Activated CD8-positive, alpha-beta memory T cell treated with anti-CD3 and anti-CD28 coated beads for 36 hours (primary cell): ENCODE measurements at regions not wholly inside any gene's neighbourhood (a gene's known extent, or its start where the extent isn't known, plus 50 kb on each side); places are given as distances from the start of the nearest gene placed in this dataset.

Source experiments
- CTCF ChIA-PET: fragments of 350-600 bp; sonication (Branson Sonifier 250); formaldehyde crosslinking; loops from one replicate; lab custom pipeline; 2021; ENCODE audit warnings: antibody characterized with exemption; lab: Charles Lee
- POLR2A ChIA-PET: fragments of 350-600 bp; sonication (Branson Sonifier 250); formaldehyde crosslinking; loops from one replicate; lab custom pipeline; 2021; ENCODE audit warnings: antibody characterized with exemption; lab: Charles Lee

DNA sequence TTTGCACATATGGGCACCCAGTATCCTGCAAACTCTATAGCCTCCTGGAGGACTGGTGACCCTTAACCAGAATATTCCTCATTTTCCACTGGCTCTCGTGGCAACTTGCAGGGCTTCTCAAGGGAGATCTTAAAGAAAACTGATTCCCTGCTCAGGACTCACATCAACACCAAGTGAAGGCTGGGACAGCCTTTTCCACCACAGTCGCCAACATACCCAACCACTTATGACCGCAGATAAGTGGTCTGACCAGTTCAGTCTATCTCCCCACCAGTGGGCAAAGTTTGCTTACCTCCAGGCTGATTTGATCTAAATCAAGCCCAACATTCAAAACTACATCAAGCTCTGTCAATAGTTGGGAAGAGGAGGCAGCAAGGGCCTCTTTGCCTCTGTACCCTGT, 289.3 kb upstream of the GATB start:
- ChIA-PET CTCF (no interaction called here), POLR2A (no interaction called here)

DNA sequence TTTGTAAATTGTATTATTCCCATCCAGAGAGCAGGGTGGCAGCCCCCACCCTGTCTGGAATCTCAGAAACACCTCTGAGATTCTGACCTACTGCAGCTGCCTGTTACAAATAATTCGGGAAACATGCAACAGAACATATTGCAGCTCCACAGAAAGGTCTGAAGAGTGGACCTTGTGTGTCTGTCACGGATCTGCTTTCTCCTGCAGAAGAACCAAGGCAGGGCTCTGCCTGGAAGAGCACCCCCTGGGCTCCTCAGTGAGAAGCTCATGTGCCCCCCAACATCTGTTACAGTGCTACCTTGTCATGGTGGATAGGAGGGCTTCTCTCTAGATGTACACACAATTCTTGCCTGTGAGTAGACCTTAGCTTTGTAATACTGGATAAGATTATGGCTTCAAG, 286.6 kb upstream of the GATB start:
- ChIA-PET CTCF (interaction anchor here (1.5 kb wide), 1 partner anchor 12 kb away, joined by 3 read pairs; no protein-coding TSS in a partner anchor), POLR2A (no interaction called here)

- CTCF ChIA-PET = no interaction called here
- POLR2A ChIA-PET = no interaction called here
Measured at GRCh38 chr4:152045807-152046571, 285.2 kb upstream of the GATB start.

- POLR2A ChIA-PET = no interaction called here
Measured at GRCh38 chr4:152045449-152045806, 284.6 kb upstream of the GATB start.

DNA sequence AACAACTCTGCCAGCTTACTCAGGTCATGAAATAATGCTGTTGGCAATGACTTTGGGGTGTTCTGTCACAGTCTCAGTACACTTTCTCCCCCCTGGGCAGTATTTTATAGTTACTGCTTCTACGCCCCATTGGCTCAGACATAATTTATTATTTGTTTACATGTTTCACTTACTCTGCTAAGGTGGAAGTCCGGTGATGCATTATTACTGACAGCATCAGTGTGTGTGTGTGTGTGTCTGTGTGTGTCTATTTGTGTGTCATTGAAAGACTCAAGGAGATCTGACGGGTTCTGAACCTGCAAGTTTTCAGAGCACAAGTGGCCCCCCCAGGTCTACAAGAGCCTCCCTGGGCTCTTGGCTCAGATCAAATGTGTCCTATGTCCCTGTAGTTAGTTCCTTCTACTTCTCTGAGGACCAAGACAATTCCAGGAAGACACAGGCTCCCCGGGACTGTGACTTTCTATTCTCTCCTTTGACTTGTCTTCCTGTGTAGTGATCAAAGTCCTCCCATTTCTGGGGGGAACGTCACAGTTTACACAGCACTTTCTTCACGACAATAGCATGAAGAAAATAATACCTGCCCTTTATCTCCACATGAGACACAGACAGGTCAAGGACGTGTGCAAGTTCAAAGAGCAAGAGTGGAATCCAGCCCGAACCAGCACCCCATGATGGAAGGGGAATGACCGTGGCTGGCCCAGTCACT, 283.7 kb upstream of the GATB start:
- CTCF ChIA-PET = no interaction called here

More at GRCh38 chr4:152045449-152045806, 284.6 kb upstream of the GATB start:
- CTCF ChIA-PET = no interaction called here

GRCh38 chr4:152041295-152041694, 280.5 kb upstream of the GATB start:
- CTCF ChIA-PET = no interaction called here
- POLR2A ChIA-PET = no interaction called here

More for the DNA sequence above, 283.7 kb upstream of the GATB start:
- POLR2A ChIA-PET = no interaction called here

DNA sequence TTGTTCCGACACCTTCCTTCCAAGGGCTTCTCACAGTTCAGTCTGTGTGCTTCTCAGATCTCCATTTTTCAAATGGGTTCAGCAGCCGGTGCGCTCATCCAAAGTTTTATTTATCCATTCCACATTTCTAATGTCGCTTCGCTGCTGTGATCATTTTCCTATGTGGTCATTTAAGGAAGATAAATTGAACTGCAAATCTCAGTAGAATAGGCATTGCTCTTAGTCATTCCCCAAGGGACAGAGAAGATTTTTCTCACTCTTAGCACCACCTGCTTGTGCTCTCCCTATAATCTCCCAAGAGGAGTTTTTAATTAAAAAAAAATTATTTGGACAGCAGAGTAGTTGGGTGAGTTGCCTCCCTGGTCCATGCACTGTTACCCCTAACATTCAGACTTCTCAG, 278.9 kb upstream of the GATB start:
- ChIA-PET POLR2A (no interaction called here), CTCF (no interaction called here)

- ChIA-PET POLR2A (no interaction called here), CTCF (no interaction called here)
Measured at GRCh38 chr4:152039023-152039481, 278.2 kb upstream of the GATB start.

GRCh38 chr4:152038238-152038637, 277.4 kb upstream of the GATB start:
- ChIA-PET POLR2A (no interaction called here), CTCF (interaction anchor here (0.7 kb wide), 1 partner anchor 9 kb away, joined by 3 read pairs; no protein-coding TSS in a partner anchor)

DNA sequence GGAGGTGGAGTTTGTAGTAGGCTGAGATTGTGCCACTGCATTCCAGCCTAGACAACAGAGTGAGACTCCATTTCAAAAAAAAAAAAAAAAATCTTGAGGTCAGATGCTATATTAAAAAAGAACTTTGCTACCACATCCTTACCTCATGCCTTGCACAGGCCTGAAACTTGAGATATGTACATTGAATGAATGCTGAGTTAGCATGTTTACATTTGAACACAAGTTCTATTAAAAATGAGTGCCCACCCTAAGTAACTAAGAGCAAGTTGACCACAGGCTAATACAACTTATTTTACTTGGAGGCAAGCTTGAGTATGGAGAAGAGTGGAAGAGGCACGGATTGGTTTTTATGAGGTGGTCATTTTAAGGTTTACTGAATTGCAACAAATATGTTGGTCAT, 276.6 kb upstream of the GATB start:
- POLR2A ChIA-PET = no interaction called here
- CTCF ChIA-PET = interaction anchor here (0.6 kb wide), 1 partner anchor 9 kb away, joined by 3 read pairs; no protein-coding TSS in a partner anchor

DNA sequence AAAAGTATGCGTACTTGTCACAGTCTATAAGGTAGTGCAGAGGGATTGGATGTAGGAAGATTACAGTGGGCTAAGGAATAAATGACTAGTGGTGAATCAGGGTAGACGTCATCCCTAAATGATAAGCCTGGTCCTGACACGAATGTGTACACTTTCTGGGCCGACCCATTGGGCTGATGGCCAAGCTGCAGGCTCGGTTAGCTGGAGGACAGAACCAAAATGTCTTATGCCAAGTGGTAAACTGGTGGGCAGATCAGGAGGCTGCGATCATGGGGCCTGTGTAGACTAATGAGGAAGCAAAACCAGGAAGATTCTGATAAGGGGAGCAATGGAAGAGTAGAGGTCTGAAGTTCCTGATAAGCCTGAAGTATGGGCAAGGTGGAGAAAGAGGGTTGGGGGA, 272.8 kb upstream of the GATB start:
- POLR2A ChIA-PET = no interaction called here
- CTCF ChIA-PET = no interaction called here

DNA sequence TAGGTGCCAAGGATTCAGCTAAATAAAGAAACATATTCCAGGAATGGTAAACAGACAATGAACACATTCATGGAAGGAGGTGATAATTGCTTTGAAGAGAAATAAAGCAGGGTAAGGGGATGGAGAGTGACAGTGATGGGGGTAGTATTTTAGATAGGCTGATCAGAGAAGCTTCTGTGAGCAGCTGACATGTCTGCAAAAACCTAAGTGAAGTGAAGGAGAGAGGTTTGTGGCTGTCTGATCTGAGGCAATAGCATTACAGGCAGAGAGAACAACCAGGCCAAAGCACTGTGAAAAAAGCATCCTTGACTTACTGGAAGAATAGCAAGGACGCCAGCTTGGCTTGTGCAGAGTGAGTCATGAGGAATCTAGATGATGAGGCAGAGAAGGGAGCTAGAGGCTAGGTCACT, 271.9 kb upstream of the GATB start:
- ChIA-PET CTCF (interaction anchor here (1.2 kb wide), 1 partner anchor 12 kb away, joined by 3 read pairs; no protein-coding TSS in a partner anchor), POLR2A (no interaction called here)

DNA sequence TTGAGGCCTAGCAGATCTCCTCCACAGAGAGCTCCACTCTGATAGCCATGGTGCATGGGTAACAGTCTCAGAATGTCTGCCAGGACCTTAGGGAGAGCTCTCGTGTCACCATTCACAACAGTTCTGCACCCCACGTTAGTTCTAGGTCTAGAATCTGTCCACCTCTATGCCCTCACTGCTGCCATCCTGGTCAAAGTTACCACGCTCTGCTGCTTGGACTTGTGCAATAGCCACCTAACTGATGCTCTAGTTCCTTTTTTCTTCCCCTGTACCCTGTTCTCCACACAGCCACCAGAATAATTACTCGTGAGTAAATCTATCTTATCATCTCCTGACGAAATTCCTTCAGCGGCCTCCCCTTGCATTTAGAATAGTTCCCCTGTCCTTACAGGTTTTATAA, 268.8 kb upstream of the GATB start:
- ChIA-PET CTCF (no interaction called here), POLR2A (no interaction called here)

- CTCF ChIA-PET = interaction anchor here (0.7 kb wide), 1 partner anchor 9 kb away, joined by 3 read pairs; no protein-coding TSS in a partner anchor
- POLR2A ChIA-PET = no interaction called here
Measured at GRCh38 chr4:152028131-152028530, 267.3 kb upstream of the GATB start.

DNA sequence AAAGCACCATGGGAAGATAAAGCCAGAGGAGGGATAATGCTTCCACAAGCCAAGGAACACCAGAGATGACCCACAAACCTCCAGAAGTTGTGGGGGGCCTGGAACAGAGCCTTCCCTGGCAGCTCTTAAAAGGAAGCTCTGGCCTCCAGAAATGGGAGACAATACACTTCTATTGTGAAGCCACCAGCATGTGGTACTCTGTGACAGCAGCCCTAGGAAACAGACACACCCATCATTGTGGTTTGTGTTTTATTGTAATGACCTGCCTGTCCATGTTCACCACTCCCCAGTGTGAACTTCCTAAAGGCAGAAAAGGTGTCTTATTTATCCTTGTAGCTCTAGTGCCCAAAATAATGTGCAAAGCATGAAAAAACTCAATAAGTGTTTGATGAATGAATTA, 264.1 kb upstream of the GATB start:
- ChIA-PET POLR2A (no interaction called here), CTCF (no interaction called here)

DNA sequence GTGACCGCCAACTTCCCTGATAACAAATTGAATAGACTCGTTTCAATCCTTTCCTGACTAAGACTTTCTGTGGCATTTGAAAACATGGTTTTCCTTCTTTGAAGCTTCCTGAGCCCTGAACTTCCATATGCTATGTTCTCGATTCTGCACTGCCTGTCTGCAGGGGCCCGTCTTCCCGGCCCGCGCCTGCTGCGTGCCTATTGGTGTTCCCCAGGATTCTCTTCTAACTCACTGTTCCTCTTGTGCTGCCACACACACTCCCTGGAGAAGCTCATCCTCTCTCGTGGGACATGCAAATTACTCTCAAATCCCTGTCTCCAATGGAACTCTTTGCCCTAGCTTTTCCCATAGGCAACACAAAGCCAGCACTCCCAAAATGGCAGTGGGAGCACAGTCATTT, 262.9 kb upstream of the GATB start:
- ChIA-PET POLR2A (no interaction called here), CTCF (no interaction called here)

GRCh38 chr4:152022543-152022942, 261.7 kb upstream of the GATB start:
- CTCF ChIA-PET = no interaction called here
- POLR2A ChIA-PET = no interaction called here

- ChIA-PET POLR2A (no interaction called here), CTCF (no interaction called here)
Measured at GRCh38 chr4:152021788-152022438, 261.1 kb upstream of the GATB start.

- ChIA-PET POLR2A (no interaction called here), CTCF (no interaction called here)
Measured at GRCh38 chr4:152020073-152020472, 259.3 kb upstream of the GATB start.

DNA sequence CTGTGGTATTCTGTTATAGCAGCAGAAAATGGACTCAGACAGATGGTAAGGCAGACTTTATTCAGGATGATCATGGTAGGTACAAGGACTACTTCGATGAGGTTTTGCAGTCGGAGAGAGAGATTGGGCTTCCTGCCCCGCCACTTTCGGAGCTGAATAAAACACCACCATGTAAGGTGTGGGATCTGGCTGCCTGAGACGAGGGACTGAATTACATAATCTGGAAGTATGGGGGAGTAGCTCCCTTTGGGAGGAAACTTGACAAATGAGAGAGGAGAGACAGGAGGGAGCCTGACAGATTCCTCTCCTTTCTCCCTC, 255.5 kb upstream of the GATB start:
- ChIA-PET POLR2A (no interaction called here), CTCF (no interaction called here)
